HEK293 (cell line): ENCODE measurements at regions not wholly inside any gene's neighbourhood (a gene's known extent, or its start where the extent isn't known, plus 50 kb on each side); places are given as distances from the start of the nearest gene placed in this dataset.

ENCODE experiments used
- CTCF ChIA-PET: fragments of 350-600 bp; formaldehyde crosslinking; extraction: SDS; loops from one replicate; lab custom pipeline; 2021; ENCODE audit warnings: antibody characterized with exemption; lab: Yijun Ruan, JAX
- POLR2A ChIA-PET: fragments of 300-600 bp; formaldehyde crosslinking; extraction: SDS; loops from one replicate; lab custom pipeline; 2020; ENCODE audit warnings: antibody characterized with exemption, inconsistent platforms; lab: Yijun Ruan, JAX
- H3K27ac ChIP-seq: fragments of 200-500 bp; sonication (Bioruptor generic); 2 replicates; pipeline ENCODE4 v1.5.1; 2014; ENCODE audit warnings: low read depth, low read length, control low read depth, inconsistent platforms; ENCODE audit errors: extremely low read depth
- H3K36me3 ChIP-seq, 2 experiments: fragments of 200-500 bp in 1 of 2; sonication (Bioruptor generic) in 1 of 2; 1 replicate in 1 of 2; 2 replicates in 1 of 2; pipeline ENCODE4 v1.5.1; 2014 to 2017; ENCODE audit warnings: inconsistent platforms in 2 of 2, low read length in 2 of 2; ENCODE audit not compliant: control insufficient read depth in 2 of 2, insufficient read depth in 1 of 2
- H3K4me1 ChIP-seq: fragments of 200-500 bp; sonication (Bioruptor generic); 2 replicates; pipeline ENCODE4 v1.5.1; 2014; ENCODE audit warnings: mild to moderate bottlenecking, low read length, inconsistent platforms; ENCODE audit not compliant: control insufficient read depth, insufficient read depth
- H3K4me3 ChIP-seq: 2 replicates; pipeline ENCODE4 v1.5.1; 2011; ENCODE audit warnings: low read depth, mild to moderate bottlenecking, control low read depth, low read length, moderate library complexity
- H3K9me3 ChIP-seq: fragments of 200-500 bp; sonication (Bioruptor generic); 2 replicates; pipeline ENCODE4 v1.5.1; 2014; ENCODE audit warnings: low read depth, low read length, inconsistent platforms; ENCODE audit not compliant: control insufficient read depth, insufficient read depth
- EGR2 ChIP-seq: fragments of 450-650 bp; formaldehyde crosslinking; IDR thresholded peaks from 2 replicates; pipeline ENCODE4 v1.5.1; 2016; ENCODE audit warnings: low read depth, missing biosample characterization, missing genetic modification characterization
- FEZF1 ChIP-seq: fragments of 450-650 bp; formaldehyde crosslinking; IDR thresholded peaks from 2 replicates; pipeline ENCODE4 v1.5.1; 2016; ENCODE audit warnings: missing biosample characterization, missing genetic modification characterization
- IKZF3 ChIP-seq: fragments of 450-650 bp; IDR thresholded peaks from 2 replicates; pipeline ENCODE4 v1.5.0; 2018; ENCODE audit warnings: missing biosample characterization, mild to moderate bottlenecking, missing genetic modification characterization, moderate library complexity
- OSR2 ChIP-seq: fragments of 450-650 bp; formaldehyde crosslinking; IDR thresholded peaks from 2 replicates; pipeline ENCODE4 v1.5.1; 2016; ENCODE audit warnings: missing biosample characterization, missing genetic modification characterization
- PRDM6 ChIP-seq: fragments of 450-650 bp; formaldehyde crosslinking; IDR thresholded peaks from 2 replicates; pipeline ENCODE4 v1.5.1; 2017; ENCODE audit warnings: missing biosample characterization, missing genetic modification characterization
- TCF7L2 ChIP-seq: IDR thresholded peaks from 2 replicates; pipeline ENCODE4 v1.6.1; 2011; ENCODE audit warnings: low read depth, mild to moderate bottlenecking, inconsistent platforms, low read length, moderate library complexity, borderline replicate concordance
- ZBTB44 ChIP-seq: fragments of 450-650 bp; IDR thresholded peaks from 2 replicates; pipeline ENCODE4 v1.5.1; 2018; ENCODE audit warnings: missing biosample characterization, mild to moderate bottlenecking, missing genetic modification characterization
- ZNF518A ChIP-seq: fragments of 450-650 bp; formaldehyde crosslinking; conservative IDR thresholded peaks from 2 replicates; pipeline ENCODE4 v1.5.1; 2016; ENCODE audit warnings: low read depth, missing biosample characterization, missing genetic modification characterization
- ZNF548 ChIP-seq: fragments of 450-650 bp; formaldehyde crosslinking; IDR thresholded peaks from 2 replicates; pipeline ENCODE4 v1.5.1; 2016; ENCODE audit warnings: missing biosample characterization, missing genetic modification characterization
- ZNF580 ChIP-seq: fragments of 450-650 bp; formaldehyde crosslinking; IDR thresholded peaks from 2 replicates; pipeline ENCODE4 v1.5.1; 2016; ENCODE audit warnings: missing biosample characterization, missing genetic modification characterization
- ZNF639 ChIP-seq: fragments of 450-650 bp; formaldehyde crosslinking; IDR thresholded peaks from 2 replicates; pipeline ENCODE4 v1.5.1; 2016; ENCODE audit warnings: missing biosample characterization, missing genetic modification characterization
- ZNF843 ChIP-seq: fragments of 450-650 bp; formaldehyde crosslinking; IDR thresholded peaks from 2 replicates; pipeline ENCODE4 v1.5.1; 2016; ENCODE audit warnings: missing biosample characterization, missing genetic modification characterization
- ZSCAN18 ChIP-seq: fragments of 450-650 bp; formaldehyde crosslinking; IDR thresholded peaks from 2 replicates; pipeline ENCODE4 v1.5.1; 2016; ENCODE audit warnings: missing biosample characterization, missing genetic modification characterization
- ZXDB ChIP-seq: fragments of 450-650 bp; formaldehyde crosslinking; IDR thresholded peaks from 2 replicates; pipeline ENCODE4 v1.5.1; 2016; ENCODE audit warnings: missing biosample characterization, missing genetic modification characterization

GRCh38 chr2:186033541-186033940 lies 294.9 kb downstream of the FSIP2 start (continued):
- TF ChIP-seq ZNF639 (tag by site-specific recombination) = no peak

- POLR2A ChIA-PET = no interaction called here
Measured at GRCh38 chr2:186036862-186037449, 298.4 kb downstream of the FSIP2 start.

More at GRCh38 chr2:186036862-186037449, 298.4 kb downstream of the FSIP2 start:
- H3K27ac ChIP-seq = no peak overlapping the region
- no peaks in the 10 kb centered on the region for H3K9me3 ChIP-seq
- CTCF ChIA-PET = no interaction called here
- H3K36me3 ChIP-seq = no peaks in the 10 kb centered on the region
- 0 out of 2 replicates have a peak, but pooled peaks have one; percentile 44 for TF ChIP-seq ZNF580 (tag by site-specific recombination)
- peak; percentile 66; the same call in 1 of the 2 replicates for TF ChIP-seq IKZF3
- TF ChIP-seq ZXDB (tag by site-specific recombination) = peak; percentile 36; the same call in 1 of the 2 replicates
- no peak for TF ChIP-seq EGR2 (tag by site-specific recombination)
- TF ChIP-seq ZNF843 (tag by site-specific recombination) = peak; percentile 89
- peak; percentile 71 for TF ChIP-seq FEZF1
- TF ChIP-seq TCF7L2 = peak; percentile 65; the same call in 1 of the 2 replicates
- no peak for TF ChIP-seq ZSCAN18
- TF ChIP-seq PRDM6 (tag by site-specific recombination) = peak; percentile 78
- TF ChIP-seq OSR2 (tag by site-specific recombination) = peak; percentile 83
- peak; percentile 45 for TF ChIP-seq ZBTB44 (tag by site-specific recombination)
- no peak for TF ChIP-seq ZNF548 (tag by site-specific recombination)
- no peak for TF ChIP-seq ZNF518A (tag by site-specific recombination)
- no peak overlapping the region for H3K4me3 ChIP-seq
- no peaks in the 10 kb centered on the region for H3K4me1 ChIP-seq
